ENCODE measurements at regions not wholly inside any gene's neighbourhood (a gene's known extent, or its start where the extent isn't known, plus 50 kb on each side); places are given as distances from the start of the nearest gene placed in this dataset.

- Histone ChIP-seq H3K36me3 (no peaks in the 10 kb centered on the region), H4K20me1 (ENCODE audit: low read depth) (no peaks in the 10 kb centered on the region), H3K27ac (no peak overlapping the region), H3K4me1 (peaks cover 3% of the 10 kb centered on the region), H3K4me3 (no peak overlapping the region), H3F3A (ENCODE audit: low read depth) (no peaks in the 10 kb centered on the region), H3K4me2 (no peak overlapping the region), H3K9ac (no peak overlapping the region), H2AFZ (replicated peaks) (no peak overlapping the region), H3K79me2 (ENCODE audit: low read depth) (no peaks in the 10 kb centered on the region), H3K27me3 (no peaks in the 10 kb centered on the region), H3K9me3 (ENCODE audit: low read depth) (no peaks in the 10 kb centered on the region)
- Mint-ChIP-seq H3K9me3 (no peaks in the 10 kb centered on the region), H3K27ac (no peak overlapping the region), H3K4me1 (no peaks in the 10 kb centered on the region), H3K4me3 (no peak overlapping the region), H3K36me3 (no peaks in the 10 kb centered on the region), H3K27me3 (ENCODE audit: insufficient read depth, low read depth) (no peaks in the 10 kb centered on the region)
- TF ChIP-seq EZH2phosphoT487 (IDR thresholded peaks at IDR 0.05) (no peak), CTCF (IDR thresholded peaks at IDR 0.05) (no peak), EZH2 (IDR thresholded peaks at IDR 0.05) (no peak)
- no peak for DNase-seq (ENCODE audit: low spot score)
These were observed 269.0 kb upstream of the CLEC14A start for GRCh38 chr14:38524636-38525509.

DNA sequence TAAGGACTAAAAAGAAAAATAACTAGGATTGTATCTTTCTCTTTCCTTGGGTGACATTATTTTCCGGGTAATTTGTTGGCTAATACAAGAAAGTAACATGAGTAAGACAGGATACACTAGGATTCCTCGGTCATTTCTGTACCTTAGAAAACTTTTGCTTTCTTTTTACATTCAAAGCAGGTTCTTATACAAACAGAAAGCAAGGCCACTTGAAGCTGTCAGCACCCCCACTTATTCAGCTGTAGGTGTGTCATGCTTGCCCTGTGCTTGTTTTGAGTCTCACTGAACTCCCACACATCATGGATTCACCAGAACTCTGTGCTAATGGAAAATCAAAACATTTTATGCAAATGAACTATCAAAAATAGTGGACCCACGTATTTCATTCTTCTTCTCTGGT is 266.8 kb upstream of the CLEC14A start:
- H3K27me3 ChIP-seq, result no peaks in the 10 kb centered on the region
- no peaks in the 10 kb centered on the region for H3K27me3 Mint-ChIP-seq (ENCODE audit: insufficient read depth, low read depth)
- H3K4me2 ChIP-seq, result no peak overlapping the region
- no peak overlapping the region for H3K27ac ChIP-seq
- H3K9ac ChIP-seq, result no peak overlapping the region
- peaks cover 3% of the 10 kb centered on the region for H3K4me1 ChIP-seq
- TF ChIP-seq CTCF (IDR thresholded peaks at IDR 0.05), result no peak
- H3K4me3 Mint-ChIP-seq, result no peak overlapping the region
- no peaks in the 10 kb centered on the region for H4K20me1 ChIP-seq (ENCODE audit: low read depth)
- no peaks in the 10 kb centered on the region for H3K36me3 Mint-ChIP-seq
- H3K9me3 ChIP-seq (ENCODE audit: low read depth), result no peaks in the 10 kb centered on the region
- H3K9me3 Mint-ChIP-seq, result no peaks in the 10 kb centered on the region
- no peak overlapping the region for H3K27ac Mint-ChIP-seq
- H3K4me1 Mint-ChIP-seq, result no peaks in the 10 kb centered on the region
- H3F3A ChIP-seq (ENCODE audit: low read depth), result no peaks in the 10 kb centered on the region
- no peak overlapping the region for H2AFZ ChIP-seq (replicated peaks)
- no peak overlapping the region for H3K4me3 ChIP-seq
- no peaks in the 10 kb centered on the region for H3K79me2 ChIP-seq (ENCODE audit: low read depth)
- H3K36me3 ChIP-seq, result no peaks in the 10 kb centered on the region
- no peak for DNase-seq (ENCODE audit: low spot score)

DNA sequence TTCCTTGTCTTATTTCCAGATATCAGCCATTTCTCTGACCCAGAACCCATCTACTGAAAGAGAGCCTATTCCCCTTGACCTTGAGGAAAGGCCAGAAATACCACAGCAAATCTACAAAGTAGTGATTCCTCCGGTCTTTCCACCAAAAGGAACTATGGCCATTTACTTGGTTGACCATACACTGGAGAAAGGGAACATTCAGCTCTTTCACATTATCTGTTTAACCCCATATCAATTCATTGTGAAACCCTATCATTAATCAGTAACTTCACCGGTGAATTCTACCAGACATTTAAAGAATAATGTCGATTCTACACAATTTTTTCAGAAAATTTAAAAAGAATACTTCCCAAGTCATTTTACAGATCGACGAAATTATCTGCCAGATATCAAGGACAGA is 265.7 kb upstream of the CLEC14A start:
- Histone ChIP-seq H3K36me3 (no peaks in the 10 kb centered on the region), H3K9ac (no peak overlapping the region), H2AFZ (replicated peaks) (no peak overlapping the region), H3F3A (ENCODE audit: low read depth) (no peaks in the 10 kb centered on the region), H3K27ac (no peak overlapping the region), H4K20me1 (ENCODE audit: low read depth) (no peaks in the 10 kb centered on the region), H3K79me2 (ENCODE audit: low read depth) (no peaks in the 10 kb centered on the region), H3K27me3 (no peaks in the 10 kb centered on the region), H3K4me2 (no peak overlapping the region), H3K9me3 (ENCODE audit: low read depth) (no peaks in the 10 kb centered on the region), H3K4me1 (peaks cover 3% of the 10 kb centered on the region), H3K4me3 (no peak overlapping the region)
- Mint-ChIP-seq H3K9me3 (no peaks in the 10 kb centered on the region), H3K27ac (no peak overlapping the region), H3K36me3 (no peaks in the 10 kb centered on the region), H3K4me3 (no peak overlapping the region), H3K4me1 (no peaks in the 10 kb centered on the region), H3K27me3 (ENCODE audit: insufficient read depth, low read depth) (no peaks in the 10 kb centered on the region)
- no peak for DNase-seq (ENCODE audit: low spot score)
- no peak for TF ChIP-seq EZH2 (IDR thresholded peaks at IDR 0.05)
- no peak for TF ChIP-seq EZH2phosphoT487 (IDR thresholded peaks at IDR 0.05)
- no peak for TF ChIP-seq CTCF (IDR thresholded peaks at IDR 0.05)

Measured in neural progenitor cell (in vitro differentiated cells).